ENCODE measurements at regions not wholly inside any gene's neighbourhood (a gene's known extent, or its start where the extent isn't known, plus 50 kb on each side); places are given as distances from the start of the nearest gene placed in this dataset.

- TF ChIP-seq CTCF (conservative IDR thresholded peaks at IDR 0.05; ENCODE audit: low read length) (no peak), EZH2phosphoT487 (IDR thresholded peaks at IDR 0.05; ENCODE audit: borderline replicate concordance, low read depth, low read length) (no peak)
These were observed 169.1 kb upstream of the ADRA1D start for GRCh38 chr20:4418141-4418540.
